ENCODE measurements at regions not wholly inside any gene's neighbourhood (a gene's known extent, or its start where the extent isn't known, plus 50 kb on each side); places are given as distances from the start of the nearest gene placed in this dataset.

GRCh38 chr3:66561367-66561766 lies 60.5 kb upstream of the LRIG1 start:
- Mint-ChIP-seq H3K27ac (ENCODE audit: unreplicated experiment) (no peak overlapping the region), H3K36me3 (ENCODE audit: low read depth, unreplicated experiment) (no peaks in the 10 kb centered on the region), H3K4me3 (ENCODE audit: unreplicated experiment) (no peak overlapping the region), H3K27me3 (ENCODE audit: unreplicated experiment) (no peaks in the 10 kb centered on the region), H3K4me1 (ENCODE audit: unreplicated experiment) (no peaks in the 10 kb centered on the region), H3K9me3 (ENCODE audit: unreplicated experiment) (no peaks in the 10 kb centered on the region)
- TF ChIP-seq, protein P1, sequence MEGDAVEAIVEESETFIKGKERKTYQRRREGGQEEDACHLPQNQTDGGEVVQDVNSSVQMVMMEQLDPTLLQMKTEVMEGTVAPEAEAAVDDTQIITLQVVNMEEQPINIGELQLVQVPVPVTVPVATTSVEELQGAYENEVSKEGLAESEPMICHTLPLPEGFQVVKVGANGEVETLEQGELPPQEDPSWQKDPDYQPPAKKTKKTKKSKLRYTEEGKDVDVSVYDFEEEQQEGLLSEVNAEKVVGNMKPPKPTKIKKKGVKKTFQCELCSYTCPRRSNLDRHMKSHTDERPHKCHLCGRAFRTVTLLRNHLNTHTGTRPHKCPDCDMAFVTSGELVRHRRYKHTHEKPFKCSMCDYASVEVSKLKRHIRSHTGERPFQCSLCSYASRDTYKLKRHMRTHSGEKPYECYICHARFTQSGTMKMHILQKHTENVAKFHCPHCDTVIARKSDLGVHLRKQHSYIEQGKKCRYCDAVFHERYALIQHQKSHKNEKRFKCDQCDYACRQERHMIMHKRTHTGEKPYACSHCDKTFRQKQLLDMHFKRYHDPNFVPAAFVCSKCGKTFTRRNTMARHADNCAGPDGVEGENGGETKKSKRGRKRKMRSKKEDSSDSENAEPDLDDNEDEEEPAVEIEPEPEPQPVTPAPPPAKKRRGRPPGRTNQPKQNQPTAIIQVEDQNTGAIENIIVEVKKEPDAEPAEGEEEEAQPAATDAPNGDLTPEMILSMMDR (IDR thresholded peaks at IDR 0.05; ENCODE audit: unreplicated experiment) = no peak
- DNase-seq (ENCODE audit: low spot score) = no peak

- H3K4me3 Mint-ChIP-seq (ENCODE audit: unreplicated experiment) = no peak overlapping the region
- H3K36me3 Mint-ChIP-seq (ENCODE audit: low read depth, unreplicated experiment) = no peaks in the 10 kb centered on the region
- H3K9me3 Mint-ChIP-seq (ENCODE audit: unreplicated experiment) = no peaks in the 10 kb centered on the region
- DNase-seq (ENCODE audit: low spot score) = no peak
- no peaks in the 10 kb centered on the region for H3K4me1 Mint-ChIP-seq (ENCODE audit: unreplicated experiment)
- no peak overlapping the region for H3K27ac Mint-ChIP-seq (ENCODE audit: unreplicated experiment)
- TF ChIP-seq, protein P1 (IDR thresholded peaks at IDR 0.05; ENCODE audit: unreplicated experiment) = no peak
- H3K27me3 Mint-ChIP-seq (ENCODE audit: unreplicated experiment) = no peaks in the 10 kb centered on the region
Observed at GRCh38 chr3:66565301-66565700, 64.5 kb upstream of the LRIG1 start.

DNA sequence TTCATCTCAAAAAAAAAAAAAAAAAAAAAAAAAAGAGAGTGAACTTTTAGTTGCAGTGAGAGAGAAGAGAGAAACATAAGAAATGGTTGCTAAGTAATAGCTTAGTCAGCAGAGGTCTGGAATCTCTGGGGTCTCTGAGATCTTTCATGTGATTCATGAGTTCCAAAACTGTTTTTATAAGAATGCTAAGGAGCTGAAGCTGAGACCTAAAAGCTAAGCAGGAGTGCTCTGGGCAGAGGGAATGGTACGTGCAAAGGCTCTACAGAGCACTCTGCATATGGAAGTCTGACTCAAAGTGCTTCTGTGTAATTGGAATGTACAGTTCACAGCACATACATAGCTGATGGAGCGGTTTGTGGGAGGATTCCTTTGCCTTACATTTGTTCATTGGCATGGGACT lies 66.3 kb upstream of the LRIG1 start:
- H3K4me3 Mint-ChIP-seq (ENCODE audit: unreplicated experiment) = no peak overlapping the region
- no peaks in the 10 kb centered on the region for H3K36me3 Mint-ChIP-seq (ENCODE audit: low read depth, unreplicated experiment)
- peaks cover 6% of the 10 kb centered on the region for H3K4me1 Mint-ChIP-seq (ENCODE audit: unreplicated experiment)
- H3K27me3 Mint-ChIP-seq (ENCODE audit: unreplicated experiment) = no peaks in the 10 kb centered on the region
- no peaks in the 10 kb centered on the region for H3K9me3 Mint-ChIP-seq (ENCODE audit: unreplicated experiment)
- no peak for DNase-seq (ENCODE audit: low spot score)
- TF ChIP-seq, protein P1 (IDR thresholded peaks at IDR 0.05; ENCODE audit: unreplicated experiment) = no peak
- H3K27ac Mint-ChIP-seq (ENCODE audit: unreplicated experiment) = no peak overlapping the region

DNA sequence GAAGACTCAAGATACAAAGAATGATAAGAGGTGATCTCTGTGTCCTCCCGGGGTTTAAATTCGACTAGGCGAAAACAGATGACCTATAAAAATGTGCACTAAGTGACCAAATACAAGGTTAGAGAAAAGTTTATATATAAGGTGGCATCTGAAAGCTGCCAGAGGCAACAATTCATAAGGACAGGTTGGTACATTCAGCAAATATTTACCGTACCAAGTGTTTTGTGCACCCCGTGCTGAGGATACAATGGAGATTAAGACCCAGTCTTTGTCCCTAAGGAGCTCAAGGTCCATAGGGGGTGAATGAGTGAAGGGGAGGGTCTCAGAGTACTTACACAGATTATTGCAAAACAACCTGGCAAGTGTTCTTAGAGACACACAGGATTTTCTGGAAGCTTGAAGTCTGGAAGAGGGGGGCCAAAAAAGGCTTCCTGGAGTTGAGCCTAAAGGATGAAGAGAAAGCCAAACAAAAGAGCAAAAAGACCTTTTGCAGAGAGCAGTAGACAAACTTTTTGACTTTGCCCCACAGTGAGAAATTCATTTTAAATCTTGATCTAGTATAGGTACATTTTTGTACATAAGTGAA lies 71.4 kb upstream of the LRIG1 start:
- TF ChIP-seq, protein P1 (IDR thresholded peaks at IDR 0.05; ENCODE audit: unreplicated experiment) = no peak
- Mint-ChIP-seq H3K27ac (ENCODE audit: unreplicated experiment) (no peak overlapping the region), H3K4me3 (ENCODE audit: unreplicated experiment) (no peak overlapping the region), H3K9me3 (ENCODE audit: unreplicated experiment) (no peaks in the 10 kb centered on the region), H3K27me3 (ENCODE audit: unreplicated experiment) (no peaks in the 10 kb centered on the region), H3K4me1 (ENCODE audit: unreplicated experiment) (peaks cover 15% of the 10 kb centered on the region), H3K36me3 (ENCODE audit: low read depth, unreplicated experiment) (no peaks in the 10 kb centered on the region)
- DNase-seq (ENCODE audit: low spot score) = no peak

- Mint-ChIP-seq H3K4me1 (ENCODE audit: unreplicated experiment) (peaks cover 15% of the 10 kb centered on the region), H3K27ac (ENCODE audit: unreplicated experiment) (no peak overlapping the region), H3K9me3 (ENCODE audit: unreplicated experiment) (no peaks in the 10 kb centered on the region), H3K4me3 (ENCODE audit: unreplicated experiment) (no peak overlapping the region), H3K36me3 (ENCODE audit: low read depth, unreplicated experiment) (no peaks in the 10 kb centered on the region), H3K27me3 (ENCODE audit: unreplicated experiment) (no peaks in the 10 kb centered on the region)
- TF ChIP-seq, protein P1 (IDR thresholded peaks at IDR 0.05; ENCODE audit: unreplicated experiment) = peak; percentile 76
- peak; percentile 66 for DNase-seq (ENCODE audit: low spot score)
Observed at GRCh38 chr3:66572938-66573710, 72.3 kb upstream of the LRIG1 start.

Data from endothelial cell (in vitro differentiated cells).